H1 (cell line): ENCODE measurements at regions not wholly inside any gene's neighbourhood (a gene's known extent, or its start where the extent isn't known, plus 50 kb on each side); places are given as distances from the start of the nearest gene placed in this dataset.

ENCODE experiments used
- CTCF ChIA-PET: fragments of 300-600 bp; sonication (Branson Sonifier 250); formaldehyde crosslinking; loops from one replicate; lab custom pipeline; 2021; ENCODE audit not compliant: partially characterized antibody; lab: Charles Lee
- POLR2A ChIA-PET: fragments of 300-600 bp; sonication (Branson Sonifier 250); formaldehyde crosslinking; loops from one replicate; lab custom pipeline; 2021; ENCODE audit warnings: inconsistent platforms; ENCODE audit not compliant: partially characterized antibody; lab: Charles Lee
- DNase-seq, 2 experiments: peaks; one replicate each; pipeline versions ENCODE4 v3.0.0 to v3.0.0-alpha.2; 2010 to 2022; ENCODE audit warnings: low spot score in 2 of 2, low read depth in 1 of 2, mixed read lengths in 1 of 2
- FAIRE-seq: peaks from 2 replicates; lab custom pipeline; 2011; peaks lifted over from hg19 to GRCh38; lab: Jason Lieb, UNC
- H2AFZ ChIP-seq: 2 replicates; pipeline ENCODE4 v1.8.1; 2012; ENCODE audit warnings: low read length, inconsistent platforms
- H2AK5ac ChIP-seq: 2 replicates; pipeline ENCODE4 v1.6.1; 2013; ENCODE audit warnings: low read depth, low read length
- H2BK120ac ChIP-seq: replicated peaks from 2 replicates; pipeline ENCODE3; 2013; ENCODE audit warnings: low read depth, low read length, inconsistent platforms
- H2BK12ac ChIP-seq: 2 replicates; pipeline ENCODE4 v1.6.1; 2013; ENCODE audit warnings: low read depth, low read length
- H2BK15ac ChIP-seq: 2 replicates; pipeline ENCODE4 v1.6.1; 2013; ENCODE audit warnings: low read length
- H2BK20ac ChIP-seq: 2 replicates; pipeline ENCODE4 v1.6.1; 2013; ENCODE audit warnings: low read length
- H2BK5ac ChIP-seq: 2 replicates; pipeline ENCODE4 v1.6.1; 2013; ENCODE audit warnings: low read depth, low read length
- H3K14ac ChIP-seq: 2 replicates; pipeline ENCODE4 v1.6.1; 2013; ENCODE audit warnings: inconsistent platforms; ENCODE audit not compliant: insufficient read length
- H3K18ac ChIP-seq: 2 replicates; pipeline ENCODE4 v1.6.1; 2013; ENCODE audit warnings: low read length; ENCODE audit errors: extremely low read depth
- H3K23ac ChIP-seq: 2 replicates; pipeline ENCODE4 v1.6.1; 2013; ENCODE audit warnings: inconsistent platforms; ENCODE audit not compliant: insufficient read length
- H3K23me2 ChIP-seq: 2 replicates; pipeline ENCODE4 v1.6.1; 2013; ENCODE audit warnings: low read depth, low read length
- H3K27ac ChIP-seq: 2 replicates; pipeline ENCODE4 v1.6.1; 2011; ENCODE audit warnings: low read depth, low read length, inconsistent platforms
- H3K27me3 ChIP-seq, 4 experiments: replicated peaks in 1 of 4; 1 replicate in 1 of 4; 2 replicates in 3 of 4; pipeline versions ENCODE4 v1.6.1 to v1.8.1; 2011 to 2013; ENCODE audit warnings: low read length in 3 of 4, mild to moderate bottlenecking in 3 of 4, inconsistent platforms in 2 of 4, mixed read lengths in 2 of 4, moderate library complexity in 1 of 4; ENCODE audit not compliant: control insufficient read depth in 3 of 4, insufficient read depth in 3 of 4; ENCODE audit errors: extremely low read depth in 1 of 4
- H3K36me3 ChIP-seq, 4 experiments: 2 replicates each; pipeline versions ENCODE4 v1.6.1 to v1.8.1; 2011 to 2013; ENCODE audit warnings: mild to moderate bottlenecking in 4 of 4, low read length in 3 of 4, moderate library complexity in 2 of 4, control low read depth in 1 of 4, inconsistent platforms in 1 of 4; ENCODE audit not compliant: insufficient read depth in 4 of 4, control insufficient read depth in 2 of 4
- H3K4ac ChIP-seq: replicated peaks from 2 replicates; pipeline ENCODE3; 2013; ENCODE audit warnings: low read length, low read depth, mixed read lengths, inconsistent platforms; ENCODE audit not compliant: insufficient read length
- H3K4me1 ChIP-seq, 4 experiments: replicated peaks in 1 of 4; 1 replicate in 1 of 4; 2 replicates in 3 of 4; pipeline versions ENCODE4 v1.6.1 to v1.8.1; 2011 to 2013; ENCODE audit warnings: low read length in 3 of 4, inconsistent platforms in 2 of 4, mixed read lengths in 1 of 4; ENCODE audit not compliant: insufficient read depth in 4 of 4, control insufficient read depth in 3 of 4
- H3K4me2 ChIP-seq, 2 experiments: 2 replicates each; pipeline versions ENCODE4 v1.6.1 to v1.8.1; 2011 to 2013; ENCODE audit warnings: low read depth in 2 of 2, low read length in 2 of 2, control low read depth in 1 of 2, inconsistent platforms in 1 of 2, mild to moderate bottlenecking in 1 of 2; ENCODE audit not compliant: insufficient read depth in 1 of 2
- H3K4me3 ChIP-seq, 4 experiments: fragments of 200-600, 300-600 bp in 1 of 4; sonication (generic), shearing (Covaris generic), sonication (Bioruptor Twin) in 1 of 4; 2 replicates each; pipeline versions ENCODE4 v1.5.1 to v1.8.1; 2011 to 2016; ENCODE audit warnings: low read length in 4 of 4, low read depth in 3 of 4, control low read depth in 2 of 4, inconsistent platforms in 2 of 4, mild to moderate bottlenecking in 2 of 4, mixed read lengths in 1 of 4, moderate library complexity in 1 of 4; ENCODE audit not compliant: insufficient read depth in 2 of 4; ENCODE audit errors: extremely low read depth in 1 of 4
- H3K56ac ChIP-seq: replicated peaks from 2 replicates; pipeline ENCODE3; 2013; ENCODE audit warnings: low read depth, mild to moderate bottlenecking, mixed read lengths, low read length, inconsistent platforms; ENCODE audit not compliant: insufficient read length
- H3K79me1 ChIP-seq: 2 replicates; pipeline ENCODE4 v1.6.1; 2013; ENCODE audit warnings: low read depth, low read length, control low read depth
- H3K79me2 ChIP-seq, 2 experiments: 2 replicates each; pipeline versions ENCODE4 v1.6.1 to v1.8.1; 2012 to 2013; ENCODE audit warnings: low read length in 2 of 2, mild to moderate bottlenecking in 2 of 2, inconsistent platforms in 1 of 2; ENCODE audit not compliant: insufficient read depth in 2 of 2, control insufficient read depth in 1 of 2
- H3K9ac ChIP-seq, 4 experiments: replicated peaks in 1 of 4; 1 replicate in 1 of 4; 2 replicates in 3 of 4; pipeline versions ENCODE4 v1.6.1 to v1.8.1; 2011 to 2013; ENCODE audit warnings: low read depth in 3 of 4, low read length in 3 of 4, control low read depth in 2 of 4, mild to moderate bottlenecking in 2 of 4, moderate library complexity in 2 of 4, inconsistent platforms in 1 of 4; ENCODE audit errors: extremely low read depth in 1 of 4
- H3K9me3 ChIP-seq, 2 experiments: 2 replicates each; pipeline versions ENCODE4 v1.6.1 to v1.8.1; 2012 to 2013; ENCODE audit warnings: mild to moderate bottlenecking in 2 of 2, moderate library complexity in 2 of 2, control low read depth in 1 of 2, inconsistent platforms in 1 of 2, low read depth in 1 of 2, low read length in 1 of 2, mixed read lengths in 1 of 2; ENCODE audit not compliant: insufficient read depth in 2 of 2
- H4K20me1 ChIP-seq, 2 experiments: replicated peaks in 1 of 2; 2 replicates each; pipeline versions ENCODE3 to v1.8.1; 2011 to 2013; ENCODE audit warnings: inconsistent platforms in 2 of 2, low read length in 2 of 2, mild to moderate bottlenecking in 1 of 2; ENCODE audit not compliant: insufficient read depth in 2 of 2, control insufficient read depth in 1 of 2
- H4K5ac ChIP-seq: 2 replicates; pipeline ENCODE4 v1.6.1; 2013; ENCODE audit warnings: low read length, low read depth, mixed read lengths, inconsistent platforms; ENCODE audit not compliant: insufficient read length
- H4K8ac ChIP-seq: 2 replicates; pipeline ENCODE4 v1.8.0; 2013; ENCODE audit warnings: mild to moderate bottlenecking, moderate library complexity, low read length, inconsistent platforms; ENCODE audit not compliant: insufficient read depth; ENCODE audit errors: extremely low read depth
- H4K91ac ChIP-seq: replicated peaks from 2 replicates; pipeline ENCODE3; 2013; ENCODE audit warnings: low read length, mixed read lengths, inconsistent platforms; ENCODE audit not compliant: insufficient read length
- BCL11A ChIP-seq, 2 experiments: IDR thresholded peaks; one replicate each; pipeline ENCODE4 v1.6.1; 2011; ENCODE audit warnings: low read depth in 2 of 2, low read length in 2 of 2, mild to moderate bottlenecking in 2 of 2
- BRCA1 ChIP-seq: IDR thresholded peaks from 2 replicates; pipeline ENCODE4 v1.6.1; 2012; ENCODE audit warnings: low read depth, low read length, improper control_type of control experiment
- JUN ChIP-seq: IDR thresholded peaks from 2 replicates; pipeline ENCODE4 v1.6.1; 2011; ENCODE audit warnings: low read depth, mild to moderate bottlenecking, improper control_type of control experiment, low read length
- KDM4A ChIP-seq: IDR thresholded peaks from one replicate; pipeline ENCODE4 v1.7.1; 2012; ENCODE audit warnings: low read depth, mild to moderate bottlenecking, moderate library complexity, low read length, inconsistent platforms; ENCODE audit not compliant: severe bottlenecking
- KDM5A ChIP-seq: fragments of 200-600 bp; IDR thresholded peaks from 2 replicates; pipeline ENCODE4 v1.7.1; 2012; ENCODE audit warnings: mild to moderate bottlenecking, low read length, inconsistent platforms, mixed read lengths
- MAFK ChIP-seq: IDR thresholded peaks from 2 replicates; pipeline ENCODE4 v1.6.1; 2012; ENCODE audit warnings: low read depth, mild to moderate bottlenecking, improper control_type of control experiment, low read length
- MAX ChIP-seq: IDR thresholded peaks from 2 replicates; pipeline ENCODE4 v1.6.1; 2012; ENCODE audit warnings: inconsistent platforms
- NANOG ChIP-seq: IDR thresholded peaks from 2 replicates; pipeline ENCODE4 v1.6.1; 2011; ENCODE audit warnings: low read length, low read depth, mild to moderate bottlenecking, inconsistent platforms; ENCODE audit not compliant: insufficient read depth, poor library complexity, severe bottlenecking
- RXRA ChIP-seq: IDR thresholded peaks from 2 replicates; pipeline ENCODE4 v1.6.1; 2011; ENCODE audit warnings: low read depth, mild to moderate bottlenecking, low read length, moderate library complexity; ENCODE audit not compliant: insufficient read depth
- SIN3A ChIP-seq, 2 experiments: IDR thresholded peaks in 1 of 2; conservative IDR thresholded peaks in 1 of 2; 2 replicates each; pipeline ENCODE4 v1.6.1; 2011 to 2012; ENCODE audit warnings: low read length in 2 of 2, improper control_type of control experiment in 1 of 2, low read depth in 1 of 2, mild to moderate bottlenecking in 1 of 2
- SIX5 ChIP-seq: IDR thresholded peaks from 2 replicates; pipeline ENCODE4 v1.6.1; 2011; ENCODE audit warnings: mild to moderate bottlenecking, low read depth, low read length
- SP4 ChIP-seq: IDR thresholded peaks from 2 replicates; pipeline ENCODE4 v1.6.1; 2012; ENCODE audit warnings: low read length, inconsistent platforms
- ZNF274 ChIP-seq: IDR thresholded peaks from 2 replicates; pipeline ENCODE4 v1.7.0; 2012; ENCODE audit warnings: low read length, borderline replicate concordance; ENCODE audit errors: extremely low read depth
- WGBS, 2 experiments: shearing (Covaris generic) in 1 of 2; methylation state at CpG; one replicate each; pipeline versions ENCODE4 v1.1.6 to v1.1.7; 2013 to 2015; ENCODE audit warnings: low lambda C conversion rate in 2 of 2, mixed read lengths in 2 of 2, inconsistent platforms in 1 of 2, low coverage in 1 of 2, missing lambda C conversion rate in 1 of 2; ENCODE audit not compliant: insufficient replicate concordance in 2 of 2, insufficient coverage in 1 of 2, insufficient read length in 1 of 2; ENCODE audit errors: extremely low coverage in 1 of 2, missing lambda C conversion rate in 1 of 2; 5-methylcytosine and 5-hydroxymethylcytosine counted together
- TF ChIP-seq, protein P1 (sequence below): IDR thresholded peaks from 2 replicates; pipeline ENCODE4 v1.6.1; 2011; ENCODE audit warnings: low read length, improper control_type of control experiment

- CTCF ChIA-PET, result interaction anchor here (0.6 to 1.0 kb wide), 2 partner anchors 10 to 54 kb away, joined by 3 read pairs; no protein-coding TSS in a partner anchor
- Histone ChIP-seq H2BK120ac (no peak overlapping the region), H3K4me3 (no peak overlapping the region), H3K79me1 (no peaks in the 10 kb centered on the region), H3K18ac (no peak overlapping the region), H3K14ac (no peak overlapping the region), H3K27me3 (no peaks in the 10 kb centered on the region), H3K27ac (no peak overlapping the region), H2BK15ac (no peak overlapping the region), H2BK12ac (no peak overlapping the region), H4K5ac (no peak overlapping the region), H2BK5ac (no peak overlapping the region), H4K91ac (no peak overlapping the region), H3K4ac (no peak overlapping the region), H3K9me3 (no peaks in the 10 kb centered on the region), H3K36me3 (no peaks in the 10 kb centered on the region), H3K79me2 (no peaks in the 10 kb centered on the region), H3K23me2 (no peaks in the 10 kb centered on the region), H4K20me1 (no peaks in the 10 kb centered on the region), H2BK20ac (no peak overlapping the region), H3K4me2 (no peak overlapping the region), H4K8ac (no peak overlapping the region), H2AK5ac (no peak overlapping the region), H3K56ac (no peak overlapping the region), H3K9ac (no peak overlapping the region), H3K23ac (no peak overlapping the region), H3K4me1 (no peaks in the 10 kb centered on the region), H2AFZ (no peak overlapping the region)
- no peak for FAIRE-seq
- POLR2A ChIA-PET, result no interaction called here
- 86% methylated on average over 4 of the region's 4 CpGs; no CpG with 5 or more reads in 1 of the 2 experiments for WGBS, 2 experiments
- DNase-seq, result no peak
- TF ChIP-seq ZNF274 (no peak), SIX5 (no peak), NANOG (no peak), SIN3A (conservative IDR thresholded peaks at IDR 0.05 in 1 of 2, IDR thresholded peaks at IDR 0.05 in 1 of 2; ENCODE audit: low read depth in 1 of 2, low read length in 2 of 2) (no peak), BRCA1 (no peak), BCL11A (IDR thresholded peaks at IDR 0.05; ENCODE audit: low read depth in 2 of 2, low read length in 2 of 2) (no peak), KDM5A (no peak), JUN (no peak), KDM4A (no peak), SP4 (no peak), MAFK (no peak), MAX (no peak), RXRA (no peak)
- TF ChIP-seq, protein P1, sequence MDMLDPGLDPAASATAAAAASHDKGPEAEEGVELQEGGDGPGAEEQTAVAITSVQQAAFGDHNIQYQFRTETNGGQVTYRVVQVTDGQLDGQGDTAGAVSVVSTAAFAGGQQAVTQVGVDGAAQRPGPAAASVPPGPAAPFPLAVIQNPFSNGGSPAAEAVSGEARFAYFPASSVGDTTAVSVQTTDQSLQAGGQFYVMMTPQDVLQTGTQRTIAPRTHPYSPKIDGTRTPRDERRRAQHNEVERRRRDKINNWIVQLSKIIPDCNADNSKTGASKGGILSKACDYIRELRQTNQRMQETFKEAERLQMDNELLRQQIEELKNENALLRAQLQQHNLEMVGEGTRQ, result no peak
These were observed 287.0 kb upstream of the SOX4 start for GRCh38 chr6:21306546-21306945.
